Type B pancreatic cell (in vitro differentiated cells): ENCODE measurements at regions not wholly inside any gene's neighbourhood (a gene's known extent, or its start where the extent isn't known, plus 50 kb on each side); places are given as distances from the start of the nearest gene placed in this dataset.

Experiments
- DNase-seq: peaks from one replicate; pipeline ENCODE4 v3.0.0; 2021; ENCODE audit warnings: mixed read lengths; ENCODE audit not compliant: unreplicated experiment; ENCODE audit errors: extremely low spot score
- H3K27ac Mint-ChIP-seq: 2 replicates; pipeline ENCODE4 v1.8.0; 2021; ENCODE audit warnings: mild to moderate bottlenecking, mixed read lengths
- H3K27me3 Mint-ChIP-seq: 2 replicates; pipeline ENCODE4 v1.8.0; 2021; ENCODE audit warnings: mixed read lengths
- H3K36me3 Mint-ChIP-seq: 2 replicates; pipeline ENCODE4 v1.8.0; 2021; ENCODE audit warnings: mixed read lengths
- H3K4me1 Mint-ChIP-seq: one replicate; pipeline ENCODE4 v1.8.0; 2021; ENCODE audit warnings: mixed read lengths; ENCODE audit not compliant: unreplicated experiment
- H3K4me3 Mint-ChIP-seq: 2 replicates; pipeline ENCODE4 v1.8.0; 2021; ENCODE audit warnings: mild to moderate bottlenecking, mixed read lengths
- H3K9me3 Mint-ChIP-seq: 2 replicates; pipeline ENCODE4 v1.8.0; 2021; ENCODE audit warnings: mixed read lengths
- TF ChIP-seq, protein P1 (sequence below): fragments of 200-600 bp; sonication (generic); conservative IDR thresholded peaks from 2 replicates; pipeline ENCODE4 v1.5.0; 2021; ENCODE audit warnings: antibody characterized with exemption, mild to moderate bottlenecking

DNA sequence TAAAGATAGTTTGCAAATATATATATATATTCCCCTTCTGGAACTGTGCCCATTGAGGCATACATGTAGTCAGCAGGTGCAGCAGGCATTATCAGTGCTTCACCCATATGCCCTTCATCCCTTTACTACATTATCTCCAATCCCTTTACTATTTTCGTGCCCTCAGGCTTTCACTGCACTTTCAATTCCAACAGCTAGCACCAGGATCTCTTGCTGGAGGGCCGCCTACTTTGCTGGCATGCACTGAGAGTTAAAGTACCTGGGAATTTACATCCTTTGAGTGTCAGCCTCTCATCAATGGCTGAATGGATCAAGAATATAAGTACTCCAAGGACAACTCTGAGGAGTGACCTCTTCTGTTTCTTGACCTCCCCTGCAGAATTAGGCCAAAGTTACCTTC, 222.1 kb upstream of the CFAP20DC start:
- no peak for DNase-seq
- Mint-ChIP-seq H3K4me1 (no peaks in the 10 kb centered on the region), H3K27ac (no peak overlapping the region)

DNA sequence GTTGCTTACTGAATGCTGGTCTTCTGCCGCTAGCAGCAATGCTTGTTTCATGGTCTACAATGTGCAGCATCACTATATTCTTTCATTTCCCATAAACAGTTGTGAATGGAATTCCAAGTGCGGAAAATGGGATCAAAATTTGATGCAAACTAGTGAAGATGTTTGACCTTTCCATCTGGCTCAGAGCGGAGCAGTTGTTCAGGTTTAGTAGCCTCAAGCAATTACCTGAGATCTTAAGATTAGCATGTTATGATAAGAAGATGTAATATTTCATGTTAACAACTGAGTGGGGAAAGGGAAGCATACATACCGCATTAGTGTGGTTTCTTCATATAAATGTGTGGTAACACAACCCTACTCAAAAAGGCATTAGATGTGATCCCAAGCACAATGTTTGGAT, 221.1 kb upstream of the CFAP20DC start:
- Mint-ChIP-seq H3K4me3 (no peak overlapping the region), H3K36me3 (no peaks in the 10 kb centered on the region), H3K4me1 (no peaks in the 10 kb centered on the region), H3K9me3 (peaks cover 8% of the 10 kb centered on the region), H3K27ac (no peak overlapping the region), H3K27me3 (peaks cover 20% of the 10 kb centered on the region)
- DNase-seq = no peak
- TF ChIP-seq, protein P1, sequence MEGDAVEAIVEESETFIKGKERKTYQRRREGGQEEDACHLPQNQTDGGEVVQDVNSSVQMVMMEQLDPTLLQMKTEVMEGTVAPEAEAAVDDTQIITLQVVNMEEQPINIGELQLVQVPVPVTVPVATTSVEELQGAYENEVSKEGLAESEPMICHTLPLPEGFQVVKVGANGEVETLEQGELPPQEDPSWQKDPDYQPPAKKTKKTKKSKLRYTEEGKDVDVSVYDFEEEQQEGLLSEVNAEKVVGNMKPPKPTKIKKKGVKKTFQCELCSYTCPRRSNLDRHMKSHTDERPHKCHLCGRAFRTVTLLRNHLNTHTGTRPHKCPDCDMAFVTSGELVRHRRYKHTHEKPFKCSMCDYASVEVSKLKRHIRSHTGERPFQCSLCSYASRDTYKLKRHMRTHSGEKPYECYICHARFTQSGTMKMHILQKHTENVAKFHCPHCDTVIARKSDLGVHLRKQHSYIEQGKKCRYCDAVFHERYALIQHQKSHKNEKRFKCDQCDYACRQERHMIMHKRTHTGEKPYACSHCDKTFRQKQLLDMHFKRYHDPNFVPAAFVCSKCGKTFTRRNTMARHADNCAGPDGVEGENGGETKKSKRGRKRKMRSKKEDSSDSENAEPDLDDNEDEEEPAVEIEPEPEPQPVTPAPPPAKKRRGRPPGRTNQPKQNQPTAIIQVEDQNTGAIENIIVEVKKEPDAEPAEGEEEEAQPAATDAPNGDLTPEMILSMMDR = no peak

More for the DNA sequence above, 222.1 kb upstream of the CFAP20DC start:
- H3K4me3 Mint-ChIP-seq = no peak overlapping the region
- TF ChIP-seq, protein P1 = no peak
- peaks cover 20% of the 10 kb centered on the region for H3K27me3 Mint-ChIP-seq
- H3K36me3 Mint-ChIP-seq = no peaks in the 10 kb centered on the region
- H3K9me3 Mint-ChIP-seq = peaks cover 8% of the 10 kb centered on the region

DNA sequence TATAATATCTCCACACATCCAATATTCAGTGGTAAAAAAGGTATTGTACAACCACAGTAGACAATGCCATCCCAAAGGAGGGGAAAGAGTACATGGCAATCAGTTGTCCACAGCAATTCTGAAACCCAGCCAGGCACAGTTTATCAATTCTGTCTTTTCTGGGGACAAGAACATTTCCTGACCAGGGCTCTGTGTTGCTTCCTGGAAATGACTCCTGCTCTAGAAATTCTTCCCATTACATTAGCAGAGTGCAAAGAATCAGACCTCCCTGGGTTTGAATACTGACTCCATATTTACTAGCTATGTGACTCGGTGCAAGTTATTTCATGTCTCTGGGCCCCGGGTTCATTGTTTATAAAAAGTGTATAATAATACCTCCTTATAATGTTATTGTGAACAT, 220.4 kb upstream of the CFAP20DC start:
- no peaks in the 10 kb centered on the region for H3K4me1 Mint-ChIP-seq
- TF ChIP-seq, protein P1 = no peak
- H3K36me3 Mint-ChIP-seq = no peaks in the 10 kb centered on the region
- peaks cover 20% of the 10 kb centered on the region for H3K27me3 Mint-ChIP-seq
- DNase-seq = no peak
- no peak overlapping the region for H3K4me3 Mint-ChIP-seq
- peaks cover 8% of the 10 kb centered on the region for H3K9me3 Mint-ChIP-seq
- H3K27ac Mint-ChIP-seq = no peak overlapping the region

DNA sequence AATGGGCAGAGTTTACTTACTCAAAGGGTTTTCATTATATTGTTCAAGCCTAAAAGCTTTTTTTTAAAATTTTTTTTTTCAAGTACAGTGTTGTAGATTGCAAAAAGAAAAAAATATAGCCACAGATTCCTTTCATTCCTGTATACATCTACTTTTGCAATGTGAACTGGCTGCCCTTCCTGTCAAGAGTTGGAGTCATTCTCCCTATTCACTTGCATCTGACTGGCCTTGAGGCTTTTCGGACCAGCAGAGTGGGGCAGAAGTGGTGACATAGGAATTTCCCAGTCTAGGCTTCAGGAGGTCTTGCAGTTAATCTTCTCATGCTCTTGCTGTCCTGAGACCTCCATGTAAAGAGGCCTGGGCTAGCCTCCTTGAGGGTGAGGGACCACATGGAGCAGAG, 218.3 kb upstream of the CFAP20DC start:
- H3K27ac Mint-ChIP-seq = no peak overlapping the region
- no peaks in the 10 kb centered on the region for H3K36me3 Mint-ChIP-seq
- no peak for DNase-seq
- H3K4me1 Mint-ChIP-seq = no peaks in the 10 kb centered on the region
- H3K4me3 Mint-ChIP-seq = no peak overlapping the region
- H3K27me3 Mint-ChIP-seq = peaks cover 11% of the 10 kb centered on the region
- TF ChIP-seq, protein P1 = no peak
- peaks cover 8% of the 10 kb centered on the region for H3K9me3 Mint-ChIP-seq

DNA sequence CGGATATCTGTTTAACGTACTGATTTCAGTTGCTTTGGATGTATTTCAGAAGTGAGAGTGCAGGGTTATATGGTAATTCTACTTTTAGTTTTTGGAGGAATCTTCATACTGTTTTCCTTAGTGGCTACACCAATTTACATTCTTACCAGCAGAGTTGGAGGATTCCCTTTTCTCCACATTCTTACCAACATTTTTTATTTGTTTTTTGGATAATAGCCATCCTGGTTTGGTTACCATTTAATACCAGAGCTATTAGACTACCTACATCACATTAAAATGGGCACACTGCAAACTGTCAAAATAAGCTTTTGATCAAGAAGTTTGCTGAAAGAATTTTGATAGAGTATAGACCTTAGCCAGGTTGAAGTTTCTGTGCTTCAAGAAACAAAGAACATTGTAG, 217.2 kb upstream of the CFAP20DC start:
- H3K4me1 Mint-ChIP-seq = no peaks in the 10 kb centered on the region
- no peaks in the 10 kb centered on the region for H3K9me3 Mint-ChIP-seq
- H3K4me3 Mint-ChIP-seq = no peak overlapping the region
- no peaks in the 10 kb centered on the region for H3K36me3 Mint-ChIP-seq
- no peak overlapping the region for H3K27ac Mint-ChIP-seq
- TF ChIP-seq, protein P1 = no peak
- no peak for DNase-seq
- H3K27me3 Mint-ChIP-seq = peaks cover 7% of the 10 kb centered on the region

DNA sequence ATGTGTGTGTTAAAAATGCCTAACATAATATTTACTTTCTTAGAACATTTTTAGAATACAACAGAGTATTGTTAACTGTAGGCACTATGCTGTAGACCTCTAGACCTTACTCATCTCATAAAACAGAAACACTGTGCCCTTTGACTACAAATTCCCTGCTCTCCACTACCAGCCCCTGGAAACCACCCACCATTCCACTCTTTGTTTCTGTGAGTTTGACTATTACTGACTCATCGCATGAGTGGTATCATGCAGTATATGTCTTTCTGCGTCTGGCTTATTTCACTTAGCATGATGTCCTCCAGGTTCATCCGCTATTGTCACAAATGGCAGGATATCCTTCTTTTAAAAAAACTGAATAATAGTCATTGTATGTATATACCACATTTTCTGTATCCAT, 216.7 kb upstream of the CFAP20DC start:
- TF ChIP-seq, protein P1 = no peak
- DNase-seq = no peak
- Mint-ChIP-seq H3K9me3 (no peaks in the 10 kb centered on the region), H3K4me3 (no peak overlapping the region), H3K36me3 (no peaks in the 10 kb centered on the region), H3K4me1 (no peaks in the 10 kb centered on the region), H3K27me3 (peaks cover 7% of the 10 kb centered on the region), H3K27ac (no peak overlapping the region)
